Esophagus mucosa (tissue), 1 donor: ENCODE measurements at regions not wholly inside any gene's neighbourhood (a gene's known extent, or its start where the extent isn't known, plus 50 kb on each side); places are given as distances from the start of the nearest gene placed in this dataset.
A peak's percentile ranks its signal among the peaks of the same experiment; 100 is the strongest.

ENCODE experiments used
- ATAC-seq: fragments of 200-7000 bp; cut with Tn5 transposase; one replicate; pipeline ENCODE4 v1.9.1; 2020
- donor health status: DM: yes; HTN: yes; CAD: no.

GRCh38 chr4:18294846-18295245 lies 273.3 kb upstream of the LCORL start:
- no peak for ATAC-seq

- no peak for ATAC-seq
Observed at GRCh38 chr4:18294021-18294420, 272.5 kb upstream of the LCORL start.

GRCh38 chr4:18292411-18292810 lies 270.9 kb upstream of the LCORL start:
- no peak for ATAC-seq

- no peak for ATAC-seq
Observed at GRCh38 chr4:18291981-18292380, 270.4 kb upstream of the LCORL start.

GRCh38 chr4:18291256-18291655 lies 269.7 kb upstream of the LCORL start:
- no peak for ATAC-seq

- ATAC-seq, result no peak
Observed at GRCh38 chr4:18285357-18285756, 263.8 kb upstream of the LCORL start.

GRCh38 chr4:18278244-18278643 lies 256.7 kb upstream of the LCORL start:
- ATAC-seq, result no peak

GRCh38 chr4:18262832-18263231 lies 241.3 kb upstream of the LCORL start:
- ATAC-seq, result no peak

- ATAC-seq, result peak; percentile 83
Observed at GRCh38 chr4:18252052-18252451, 230.5 kb upstream of the LCORL start.

GRCh38 chr4:18250564-18250963 lies 229.0 kb upstream of the LCORL start:
- no peak for ATAC-seq

GRCh38 chr4:18248611-18249010 lies 227.1 kb upstream of the LCORL start:
- ATAC-seq, result no peak

GRCh38 chr4:18247189-18247588 lies 225.6 kb upstream of the LCORL start:
- peak; percentile 55 for ATAC-seq

GRCh38 chr4:18242919-18243693 lies 221.6 kb upstream of the LCORL start:
- ATAC-seq, result no peak

GRCh38 chr4:18241727-18242126 lies 220.2 kb upstream of the LCORL start:
- ATAC-seq, result no peak

GRCh38 chr4:18234108-18234507 lies 212.6 kb upstream of the LCORL start:
- no peak for ATAC-seq

- ATAC-seq, result no peak
Observed at GRCh38 chr4:18231726-18232125, 210.2 kb upstream of the LCORL start.

- no peak for ATAC-seq
Observed at GRCh38 chr4:18227880-18228279, 206.3 kb upstream of the LCORL start.

- ATAC-seq, result peak; percentile 36
Observed at GRCh38 chr4:18214411-18215055, 193.0 kb upstream of the LCORL start.

- ATAC-seq, result no peak
Observed at GRCh38 chr4:18213576-18214198, 192.1 kb upstream of the LCORL start.

- no peak for ATAC-seq
Observed at GRCh38 chr4:18209448-18209847, 187.9 kb upstream of the LCORL start.

- no peak for ATAC-seq
Observed at GRCh38 chr4:18203966-18204365, 182.4 kb upstream of the LCORL start.

- no peak for ATAC-seq
Observed at GRCh38 chr4:18202486-18202885, 180.9 kb upstream of the LCORL start.

- ATAC-seq, result no peak
Observed at GRCh38 chr4:18201885-18202284, 180.3 kb upstream of the LCORL start.

- ATAC-seq, result no peak
Observed at GRCh38 chr4:18198653-18199052, 177.1 kb upstream of the LCORL start.
